GM18517 (cell line): ENCODE measurements at regions not wholly inside any gene's neighbourhood (a gene's known extent, or its start where the extent isn't known, plus 50 kb on each side); places are given as distances from the start of the nearest gene placed in this dataset.
"Not testable (repeated sequence)": the region's sequence is repeated elsewhere in the genome, so short reads cannot be mapped to it uniquely, and the experiment has no call there.

ENCODE experiments used
- ATAC-seq: cut with Tn5 transposase; IDR thresholded peaks from one replicate; pipeline ENCODE4 v1.9.1; 2021; ENCODE audit warnings: mild to moderate bottlenecking, moderate library complexity; ENCODE audit not compliant: unreplicated experiment

- no peak for ATAC-seq
These were observed 52.3 kb upstream of the ARMC3 start for GRCh38 chr10:22875581-22875980.

DNA sequence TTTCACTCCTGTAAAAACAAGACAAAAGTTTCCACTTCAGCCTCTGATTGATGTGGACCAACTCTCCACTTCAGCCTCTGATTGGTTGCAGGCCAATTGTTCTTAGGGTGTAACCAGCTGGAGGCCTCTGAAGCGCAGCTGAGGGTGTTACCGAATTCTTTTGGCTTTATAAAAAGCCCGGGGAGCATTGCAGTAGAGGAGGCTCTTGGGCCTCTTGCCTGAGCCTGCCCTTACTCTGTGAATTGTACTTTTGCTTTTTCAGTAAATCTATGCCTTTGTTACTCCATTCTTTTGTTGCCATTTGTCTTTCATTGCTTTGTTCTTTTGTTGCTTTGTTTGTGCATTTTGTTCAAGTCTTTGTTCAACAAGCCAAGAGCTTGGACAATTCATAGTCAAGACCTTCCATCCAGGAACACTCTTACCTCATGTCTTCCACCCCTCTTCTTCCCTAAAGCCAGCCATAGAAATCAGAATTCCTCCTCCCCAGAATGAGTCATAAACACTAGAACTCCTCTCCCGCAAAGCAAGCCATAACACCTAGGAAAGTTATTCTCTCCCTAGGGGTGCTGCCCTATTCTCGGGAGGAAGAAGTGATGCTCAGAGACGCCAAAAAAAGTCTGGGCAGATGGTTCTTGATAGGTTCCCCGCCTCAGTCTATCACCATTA is 53.5 kb upstream of the ARMC3 start:
- ATAC-seq: no peak

DNA sequence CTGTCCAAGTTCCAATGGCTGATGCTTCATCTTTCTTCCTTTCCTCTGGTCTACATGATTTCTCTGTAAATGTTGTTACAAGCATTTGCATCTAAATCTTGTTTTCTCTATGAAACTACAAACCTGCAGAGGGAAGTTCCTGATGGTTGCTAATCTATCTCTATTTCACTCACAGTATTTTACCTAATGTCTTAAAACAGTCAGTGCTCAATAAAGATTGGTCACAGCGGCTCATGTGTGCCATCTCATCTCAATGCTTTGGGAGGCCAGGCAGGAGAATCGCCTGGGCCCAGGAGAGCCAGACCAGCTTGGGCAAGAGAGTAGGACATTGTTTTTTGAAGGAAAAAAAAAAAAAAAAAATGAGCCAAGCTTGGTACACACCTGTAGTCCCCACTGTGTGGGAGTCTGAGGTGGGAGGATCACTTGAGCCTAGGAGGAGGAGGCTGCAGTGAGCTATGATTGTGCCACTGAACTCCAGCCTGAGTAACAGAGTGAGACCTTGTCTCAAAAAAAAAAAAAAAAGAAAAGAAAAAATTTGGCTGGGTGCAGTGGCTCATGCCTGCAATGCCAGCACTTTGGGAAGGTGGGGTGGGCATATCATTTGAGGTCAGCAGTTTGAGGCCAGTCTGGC is 71.3 kb upstream of the ARMC3 start:
- ATAC-seq: no peak

GRCh38 chr10:22854935-22855421 is 72.9 kb upstream of the ARMC3 start:
- no peak for ATAC-seq

DNA sequence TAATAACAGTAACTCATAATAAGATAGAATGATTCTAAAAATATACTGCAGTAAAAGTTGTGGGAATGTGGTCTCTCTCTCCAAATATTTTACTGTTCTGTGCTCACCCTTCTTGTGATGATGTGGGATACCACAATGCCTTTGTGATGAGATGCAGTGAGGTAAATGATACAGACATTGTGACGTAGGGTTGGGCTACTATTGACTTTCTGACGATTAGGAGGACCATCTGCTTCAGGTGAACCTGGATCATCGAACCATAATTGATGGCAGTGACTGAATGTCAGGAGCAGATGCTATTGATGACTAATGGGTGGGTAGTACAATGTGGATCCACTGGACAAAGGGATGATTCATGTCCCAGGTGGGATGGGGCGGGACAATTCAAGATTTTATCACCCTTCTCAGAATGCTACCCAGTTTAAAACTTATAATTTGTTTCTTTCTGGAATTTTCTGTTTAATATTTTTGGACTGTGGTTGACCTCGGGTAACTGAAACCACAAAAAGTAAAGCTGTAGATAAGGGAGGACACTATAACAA is 73.9 kb upstream of the ARMC3 start:
- no peak for ATAC-seq

GRCh38 chr10:22852712-22853353 is 75.0 kb upstream of the ARMC3 start:
- no peak for ATAC-seq

GRCh38 chr10:22851865-22852239 is 76.0 kb upstream of the ARMC3 start:
- no peak for ATAC-seq

GRCh38 chr10:22850541-22850940 is 77.3 kb upstream of the ARMC3 start:
- no peak for ATAC-seq

GRCh38 chr10:22849077-22849805 is 78.6 kb upstream of the ARMC3 start:
- no peak for ATAC-seq

- no peak for ATAC-seq
These were observed 79.3 kb upstream of the ARMC3 start for GRCh38 chr10:22848509-22848908.

DNA sequence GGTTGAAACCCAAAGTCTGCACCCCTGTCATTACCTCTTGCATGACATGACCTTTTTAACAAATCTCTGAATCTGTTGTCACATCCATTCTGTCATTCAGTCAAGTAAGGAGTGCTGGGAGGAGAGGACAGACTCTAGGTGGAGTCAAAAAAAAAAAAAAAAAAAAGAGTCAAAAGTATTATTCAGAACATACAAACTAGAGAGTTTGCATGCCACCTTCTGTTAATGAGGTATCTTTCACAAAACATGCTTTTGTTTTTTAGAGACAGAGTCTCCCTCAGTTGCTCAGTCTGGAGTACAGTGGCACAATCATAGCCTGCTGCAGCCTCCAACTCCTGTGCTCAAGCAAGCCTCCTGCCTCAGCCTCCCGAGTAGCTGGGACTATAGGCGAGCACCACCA is 81.6 kb upstream of the ARMC3 start:
- no peak for ATAC-seq

GRCh38 chr10:22839639-22840038 is 88.2 kb upstream of the ARMC3 start:
- ATAC-seq: no peak

GRCh38 chr10:22837771-22838170 is 90.1 kb upstream of the ARMC3 start:
- no peak for ATAC-seq

- no peak for ATAC-seq
These were observed 90.5 kb upstream of the ARMC3 start for GRCh38 chr10:22837351-22837750.

- no peak for ATAC-seq
These were observed 93.4 kb upstream of the ARMC3 start for GRCh38 chr10:22834471-22834870.

DNA sequence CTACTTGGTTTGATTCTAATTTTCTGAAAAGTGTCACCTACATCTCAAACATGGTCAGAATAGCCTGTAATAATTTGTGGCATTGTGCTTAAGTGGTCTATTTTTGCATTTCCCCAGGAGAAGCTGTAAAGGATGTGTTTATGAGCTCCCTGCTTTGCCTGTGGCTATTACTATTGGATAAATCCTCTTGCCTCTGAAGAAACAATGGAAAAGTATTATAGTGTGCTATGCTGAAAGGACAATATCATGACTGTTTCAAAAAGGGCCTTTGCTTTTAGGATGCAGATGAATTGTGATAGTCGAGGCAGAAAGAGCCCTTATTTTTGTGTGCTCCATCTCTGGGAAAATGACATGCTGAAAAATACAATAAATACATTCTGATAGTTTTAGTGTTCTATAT is 94.1 kb upstream of the ARMC3 start:
- no peak for ATAC-seq

GRCh38 chr10:22833353-22833752 is 94.5 kb upstream of the ARMC3 start:
- no peak for ATAC-seq

GRCh38 chr10:22832851-22833250 is 95.0 kb upstream of the ARMC3 start:
- no peak for ATAC-seq

DNA sequence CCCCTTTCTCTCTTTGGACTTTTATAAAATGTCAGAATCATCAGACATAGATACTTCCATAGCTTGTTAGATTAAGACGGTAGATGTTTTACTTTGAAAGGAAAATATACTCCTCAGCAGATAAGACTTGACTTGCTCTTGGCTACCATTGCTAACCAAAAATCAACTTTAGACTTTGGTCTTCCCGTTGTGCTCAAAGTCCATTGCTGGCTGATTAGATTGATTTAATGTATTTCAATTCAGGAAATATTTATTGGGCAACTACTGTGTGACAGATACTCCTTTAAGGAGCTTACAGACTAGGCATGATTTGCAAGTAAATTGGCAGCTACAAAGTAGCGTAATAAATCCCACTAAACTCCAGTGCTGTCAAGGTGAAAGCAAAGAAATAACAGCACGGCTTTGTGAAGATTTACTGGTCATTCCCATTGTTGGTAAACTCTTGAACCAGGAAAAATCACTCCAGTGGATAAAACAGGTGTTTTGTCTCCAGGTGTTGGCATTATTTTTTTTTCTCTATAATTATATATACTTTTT is 95.7 kb upstream of the ARMC3 start:
- no peak for ATAC-seq

DNA sequence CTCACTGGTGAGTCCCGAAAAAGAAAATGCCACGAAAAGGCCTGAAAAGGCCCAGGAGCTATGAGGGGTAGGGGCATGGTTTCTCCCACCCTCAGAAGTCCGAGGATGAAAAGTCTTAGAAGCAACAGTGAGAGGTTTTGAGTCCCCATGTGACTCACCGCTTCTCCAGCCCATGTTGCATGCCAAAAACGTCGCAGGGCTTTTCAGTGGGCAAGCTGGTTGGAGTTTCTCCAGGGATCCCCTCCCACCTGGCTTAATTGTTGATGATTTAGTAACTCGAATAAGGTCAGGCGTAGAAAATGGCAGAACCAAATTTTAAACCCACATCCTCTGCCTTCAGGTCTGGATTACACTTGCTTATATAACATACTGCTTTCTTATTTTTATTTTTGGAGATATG is 96.3 kb upstream of the ARMC3 start:
- ATAC-seq: no peak

DNA sequence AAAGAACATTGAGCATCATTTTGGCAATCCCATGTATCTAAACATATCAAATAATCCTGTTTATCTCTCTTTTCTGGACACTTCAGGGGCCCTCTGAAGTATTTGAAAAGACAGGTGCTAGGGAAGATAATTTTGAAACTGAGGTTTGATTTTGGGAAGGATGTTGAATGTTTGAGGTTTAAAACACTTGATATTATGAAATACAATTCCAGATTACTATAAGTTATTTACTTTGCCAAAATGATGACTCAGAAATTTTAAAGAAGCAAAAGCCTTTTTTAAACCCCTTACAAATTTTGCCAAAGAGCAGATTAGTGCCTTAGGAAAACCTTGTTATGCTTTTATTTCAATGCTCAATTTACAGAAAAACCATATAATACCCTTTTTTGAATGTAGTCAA is 99.1 kb upstream of the ARMC3 start:
- not testable (repeated sequence) for ATAC-seq
